GM23338 (cell line): ENCODE measurements at regions not wholly inside any gene's neighbourhood (a gene's known extent, or its start where the extent isn't known, plus 50 kb on each side); places are given as distances from the start of the nearest gene placed in this dataset.
"Not testable (repeated sequence)": the region's sequence is repeated elsewhere in the genome, so short reads cannot be mapped to it uniquely, and the experiment has no call there.

Experiments used
- ATAC-seq: fragments of 200-7000 bp; cut with Tn5 transposase; 3 replicates; pipeline ENCODE4 v1.9.1; 2020
- DNase-seq: peaks from one replicate; pipeline ENCODE4 v3.0.0-alpha.2; 2015; ENCODE audit warnings: low spot score
- H2AFZ ChIP-seq: fragments of 200-600 bp; sonication (generic); 2 replicates; pipeline ENCODE4 v1.8.0; 2016; ENCODE audit warnings: antibody characterized with exemption, mild to moderate bottlenecking, moderate library complexity
- H3F3A ChIP-seq: fragments of 200-600 bp; sonication (generic); replicated peaks from 2 replicates; pipeline ENCODE4 v1.8.0; 2017; ENCODE audit warnings: antibody characterized with exemption, mixed run types, low read depth
- H3K27ac ChIP-seq: fragments of 200-600 bp; sonication (generic); 2 replicates; pipeline ENCODE4 v1.6.1; 2016; ENCODE audit warnings: low read depth
- H3K27me3 ChIP-seq: fragments of 200-600 bp; sonication (generic); 2 replicates; pipeline ENCODE4 v1.8.0; 2016; ENCODE audit warnings: mild to moderate bottlenecking, mixed run types, moderate library complexity; ENCODE audit not compliant: insufficient read depth
- H3K36me3 ChIP-seq: fragments of 200-600 bp; sonication (generic); 2 replicates; pipeline ENCODE4 v1.8.0; 2016; ENCODE audit warnings: mild to moderate bottlenecking; ENCODE audit not compliant: insufficient read depth
- H3K4me1 ChIP-seq: fragments of 200-600 bp; sonication (generic); 2 replicates; pipeline ENCODE4 v1.8.0; 2016; ENCODE audit warnings: mild to moderate bottlenecking, moderate library complexity; ENCODE audit not compliant: insufficient read depth
- H3K4me2 ChIP-seq: fragments of 200-600 bp; sonication (generic); 2 replicates; pipeline ENCODE4 v1.7.1; 2017; ENCODE audit warnings: mixed run types
- H3K4me3 ChIP-seq: fragments of 200-600 bp; sonication (generic); 2 replicates; pipeline ENCODE4 v1.6.1; 2016; ENCODE audit warnings: mixed run types
- H3K79me2 ChIP-seq: fragments of 200-600 bp; sonication (generic); replicated peaks from 2 replicates; pipeline ENCODE4 v1.8.0; 2017; ENCODE audit warnings: mild to moderate bottlenecking; ENCODE audit not compliant: insufficient read depth
- H3K9me2 ChIP-seq: fragments of 200-600 bp; sonication (generic); 2 replicates; pipeline ENCODE4 v1.8.0; 2017; ENCODE audit not compliant: insufficient read depth
- H4K20me1 ChIP-seq: fragments of 200-600 bp; sonication (generic); replicated peaks from 2 replicates; pipeline ENCODE4 v1.8.0; 2017; ENCODE audit warnings: mild to moderate bottlenecking; ENCODE audit not compliant: insufficient read depth
- H3K27ac Mint-ChIP-seq: 2 replicates; pipeline ENCODE4 v1.8.0; 2020; ENCODE audit warnings: inconsistent platforms, mild to moderate bottlenecking, moderate library complexity, mixed read lengths
- H3K27me3 Mint-ChIP-seq: 3 replicates; pipeline ENCODE4 v1.8.0; 2022; ENCODE audit warnings: low read depth, mild to moderate bottlenecking, moderate library complexity, mixed read lengths, inconsistent platforms; ENCODE audit not compliant: insufficient read depth, poor library complexity
- H3K36me3 Mint-ChIP-seq: 3 replicates; pipeline ENCODE4 v1.8.0; 2021; ENCODE audit warnings: low read depth, mild to moderate bottlenecking, inconsistent platforms, moderate library complexity, mixed read lengths
- H3K4me1 Mint-ChIP-seq: 3 replicates; pipeline ENCODE4 v1.8.0; 2020; ENCODE audit warnings: mild to moderate bottlenecking, inconsistent platforms, mixed read lengths
- H3K4me3 Mint-ChIP-seq: 3 replicates; pipeline ENCODE4 v1.8.0; 2021; ENCODE audit warnings: moderate library complexity, mild to moderate bottlenecking, inconsistent platforms, mixed read lengths
- H3K9me3 Mint-ChIP-seq: 3 replicates; pipeline ENCODE4 v1.8.0; 2020; ENCODE audit warnings: moderate library complexity, mild to moderate bottlenecking, inconsistent platforms, mixed read lengths
- CREB1 ChIP-seq: fragments of 250-450 bp; sonication (Bioruptor Pico); IDR thresholded peaks from 2 replicates; pipeline ENCODE4 v1.5.0; 2020; ENCODE audit warnings: low read depth, mild to moderate bottlenecking, moderate library complexity
- EZH2 ChIP-seq: fragments of 200-600 bp; sonication (generic); IDR thresholded peaks from one replicate; pipeline ENCODE4 v1.8.0; 2017; ENCODE audit warnings: antibody characterized with exemption, mild to moderate bottlenecking, low read depth; ENCODE audit not compliant: unreplicated experiment
- EZH2phosphoT487 ChIP-seq: fragments of 200-600 bp; sonication (generic); IDR thresholded peaks from one replicate; pipeline ENCODE4 v1.8.1; 2018; ENCODE audit warnings: antibody characterized with exemption; ENCODE audit not compliant: unreplicated experiment
- JUNB ChIP-seq: IDR thresholded peaks from one replicate; pipeline ENCODE4 v1.6.1; 2016; ENCODE audit warnings: antibody characterized with exemption; ENCODE audit not compliant: unreplicated experiment
- POLR2AphosphoS5 ChIP-seq: IDR thresholded peaks from 2 replicates; pipeline ENCODE4 v1.6.1; 2016; ENCODE audit warnings: antibody characterized with exemption, low read depth
- STAT1 ChIP-seq: IDR thresholded peaks from one replicate; pipeline ENCODE4 v1.6.1; 2016; ENCODE audit warnings: antibody characterized with exemption; ENCODE audit not compliant: unreplicated experiment
- ZNF114 ChIP-seq: fragments of 250-450 bp; sonication (Bioruptor Pico); IDR thresholded peaks from 2 replicates; pipeline ENCODE4 v1.5.0; 2020; ENCODE audit warnings: mild to moderate bottlenecking, moderate library complexity
- ZNF331 ChIP-seq: fragments of 250-450 bp; sonication (Bioruptor Pico); IDR thresholded peaks from 2 replicates; pipeline ENCODE4 v1.5.0; 2020; ENCODE audit warnings: low read depth, mild to moderate bottlenecking, moderate library complexity
- TF ChIP-seq, protein P1 (sequence below): IDR thresholded peaks from one replicate; pipeline ENCODE4 v1.6.1; 2018; ENCODE audit warnings: antibody characterized with exemption; ENCODE audit not compliant: unreplicated experiment
- TF ChIP-seq, protein P2 (sequence below): IDR thresholded peaks from 2 replicates; pipeline ENCODE4 v1.6.1; 2016; ENCODE audit warnings: antibody characterized with exemption
- TF ChIP-seq, protein P3 (sequence below): fragments of 250-450 bp; sonication (Bioruptor Pico); IDR thresholded peaks from 2 replicates; pipeline ENCODE4 v1.5.0; 2020; ENCODE audit warnings: mild to moderate bottlenecking, moderate library complexity

GRCh38 chr6:3978966-3979365 lies 100.0 kb downstream of the FAM217A start:
- not testable (repeated sequence) for H3K4me3 ChIP-seq, H3K9me3 Mint-ChIP-seq, H3K4me2 ChIP-seq, H3K27me3 Mint-ChIP-seq, H3K27ac Mint-ChIP-seq, H3K4me3 Mint-ChIP-seq, H3K79me2 ChIP-seq, H4K20me1 ChIP-seq, H3F3A ChIP-seq, DNase-seq, H3K27me3 ChIP-seq, H3K9me2 ChIP-seq, H3K36me3 ChIP-seq, H2AFZ ChIP-seq, ATAC-seq, H3K27ac ChIP-seq, H3K4me1 ChIP-seq
- Mint-ChIP-seq H3K36me3 (peaks cover 16% of the 10 kb centered on the region), H3K4me1 (peaks cover 11% of the 10 kb centered on the region)

DNA sequence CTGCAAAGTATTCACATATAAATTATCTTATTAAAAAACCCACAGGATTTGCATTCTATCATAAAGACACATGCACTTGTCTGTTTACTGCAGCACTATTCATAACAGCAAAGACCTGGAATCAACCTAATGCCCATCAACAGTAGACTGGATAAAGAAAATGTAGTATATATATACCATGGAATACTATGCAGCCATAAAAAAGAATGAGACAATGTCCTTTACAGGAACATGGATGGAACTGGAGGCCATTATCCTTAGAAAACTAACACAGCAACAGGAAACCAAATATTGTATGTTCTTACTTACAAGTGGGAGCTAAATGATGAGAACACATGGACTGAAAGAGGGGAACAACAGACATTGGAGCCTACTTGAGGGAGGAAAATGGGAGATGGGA lies 97.0 kb downstream of the FAM217A start:
- Histone ChIP-seq H3K4me2 (no peak overlapping the region), H3K79me2 (no peaks in the 10 kb centered on the region), H3F3A (no peaks in the 10 kb centered on the region), H3K4me1 (peaks cover 16% of the 10 kb centered on the region), H3K27ac (no peak overlapping the region), H3K4me3 (no peak overlapping the region), H3K9me2 (no peaks in the 10 kb centered on the region), H3K36me3 (no peaks in the 10 kb centered on the region; the same call in 1 of the 2 replicates), H4K20me1 (no peaks in the 10 kb centered on the region), H2AFZ (no peak overlapping the region), H3K27me3 (no peaks in the 10 kb centered on the region)
- Mint-ChIP-seq H3K27me3 (no peaks in the 10 kb centered on the region), H3K9me3 (no peaks in the 10 kb centered on the region), H3K27ac (no peak overlapping the region), H3K4me1 (peaks cover 20% of the 10 kb centered on the region), H3K36me3 (peaks cover 20% of the 10 kb centered on the region), H3K4me3 (no peak overlapping the region)
- DNase-seq, result no peak
- ATAC-seq, result no peak
- TF ChIP-seq, protein P1, sequence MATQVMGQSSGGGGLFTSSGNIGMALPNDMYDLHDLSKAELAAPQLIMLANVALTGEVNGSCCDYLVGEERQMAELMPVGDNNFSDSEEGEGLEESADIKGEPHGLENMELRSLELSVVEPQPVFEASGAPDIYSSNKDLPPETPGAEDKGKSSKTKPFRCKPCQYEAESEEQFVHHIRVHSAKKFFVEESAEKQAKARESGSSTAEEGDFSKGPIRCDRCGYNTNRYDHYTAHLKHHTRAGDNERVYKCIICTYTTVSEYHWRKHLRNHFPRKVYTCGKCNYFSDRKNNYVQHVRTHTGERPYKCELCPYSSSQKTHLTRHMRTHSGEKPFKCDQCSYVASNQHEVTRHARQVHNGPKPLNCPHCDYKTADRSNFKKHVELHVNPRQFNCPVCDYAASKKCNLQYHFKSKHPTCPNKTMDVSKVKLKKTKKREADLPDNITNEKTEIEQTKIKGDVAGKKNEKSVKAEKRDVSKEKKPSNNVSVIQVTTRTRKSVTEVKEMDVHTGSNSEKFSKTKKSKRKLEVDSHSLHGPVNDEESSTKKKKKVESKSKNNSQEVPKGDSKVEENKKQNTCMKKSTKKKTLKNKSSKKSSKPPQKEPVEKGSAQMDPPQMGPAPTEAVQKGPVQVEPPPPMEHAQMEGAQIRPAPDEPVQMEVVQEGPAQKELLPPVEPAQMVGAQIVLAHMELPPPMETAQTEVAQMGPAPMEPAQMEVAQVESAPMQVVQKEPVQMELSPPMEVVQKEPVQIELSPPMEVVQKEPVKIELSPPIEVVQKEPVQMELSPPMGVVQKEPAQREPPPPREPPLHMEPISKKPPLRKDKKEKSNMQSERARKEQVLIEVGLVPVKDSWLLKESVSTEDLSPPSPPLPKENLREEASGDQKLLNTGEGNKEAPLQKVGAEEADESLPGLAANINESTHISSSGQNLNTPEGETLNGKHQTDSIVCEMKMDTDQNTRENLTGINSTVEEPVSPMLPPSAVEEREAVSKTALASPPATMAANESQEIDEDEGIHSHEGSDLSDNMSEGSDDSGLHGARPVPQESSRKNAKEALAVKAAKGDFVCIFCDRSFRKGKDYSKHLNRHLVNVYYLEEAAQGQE, result no peak
- TF ChIP-seq, protein P2, sequence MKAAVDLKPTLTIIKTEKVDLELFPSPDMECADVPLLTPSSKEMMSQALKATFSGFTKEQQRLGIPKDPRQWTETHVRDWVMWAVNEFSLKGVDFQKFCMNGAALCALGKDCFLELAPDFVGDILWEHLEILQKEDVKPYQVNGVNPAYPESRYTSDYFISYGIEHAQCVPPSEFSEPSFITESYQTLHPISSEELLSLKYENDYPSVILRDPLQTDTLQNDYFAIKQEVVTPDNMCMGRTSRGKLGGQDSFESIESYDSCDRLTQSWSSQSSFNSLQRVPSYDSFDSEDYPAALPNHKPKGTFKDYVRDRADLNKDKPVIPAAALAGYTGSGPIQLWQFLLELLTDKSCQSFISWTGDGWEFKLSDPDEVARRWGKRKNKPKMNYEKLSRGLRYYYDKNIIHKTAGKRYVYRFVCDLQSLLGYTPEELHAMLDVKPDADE, result no peak
- no peak for TF ChIP-seq ZNF331 (CRISPR knock-in tag)
- TF ChIP-seq, protein P3, sequence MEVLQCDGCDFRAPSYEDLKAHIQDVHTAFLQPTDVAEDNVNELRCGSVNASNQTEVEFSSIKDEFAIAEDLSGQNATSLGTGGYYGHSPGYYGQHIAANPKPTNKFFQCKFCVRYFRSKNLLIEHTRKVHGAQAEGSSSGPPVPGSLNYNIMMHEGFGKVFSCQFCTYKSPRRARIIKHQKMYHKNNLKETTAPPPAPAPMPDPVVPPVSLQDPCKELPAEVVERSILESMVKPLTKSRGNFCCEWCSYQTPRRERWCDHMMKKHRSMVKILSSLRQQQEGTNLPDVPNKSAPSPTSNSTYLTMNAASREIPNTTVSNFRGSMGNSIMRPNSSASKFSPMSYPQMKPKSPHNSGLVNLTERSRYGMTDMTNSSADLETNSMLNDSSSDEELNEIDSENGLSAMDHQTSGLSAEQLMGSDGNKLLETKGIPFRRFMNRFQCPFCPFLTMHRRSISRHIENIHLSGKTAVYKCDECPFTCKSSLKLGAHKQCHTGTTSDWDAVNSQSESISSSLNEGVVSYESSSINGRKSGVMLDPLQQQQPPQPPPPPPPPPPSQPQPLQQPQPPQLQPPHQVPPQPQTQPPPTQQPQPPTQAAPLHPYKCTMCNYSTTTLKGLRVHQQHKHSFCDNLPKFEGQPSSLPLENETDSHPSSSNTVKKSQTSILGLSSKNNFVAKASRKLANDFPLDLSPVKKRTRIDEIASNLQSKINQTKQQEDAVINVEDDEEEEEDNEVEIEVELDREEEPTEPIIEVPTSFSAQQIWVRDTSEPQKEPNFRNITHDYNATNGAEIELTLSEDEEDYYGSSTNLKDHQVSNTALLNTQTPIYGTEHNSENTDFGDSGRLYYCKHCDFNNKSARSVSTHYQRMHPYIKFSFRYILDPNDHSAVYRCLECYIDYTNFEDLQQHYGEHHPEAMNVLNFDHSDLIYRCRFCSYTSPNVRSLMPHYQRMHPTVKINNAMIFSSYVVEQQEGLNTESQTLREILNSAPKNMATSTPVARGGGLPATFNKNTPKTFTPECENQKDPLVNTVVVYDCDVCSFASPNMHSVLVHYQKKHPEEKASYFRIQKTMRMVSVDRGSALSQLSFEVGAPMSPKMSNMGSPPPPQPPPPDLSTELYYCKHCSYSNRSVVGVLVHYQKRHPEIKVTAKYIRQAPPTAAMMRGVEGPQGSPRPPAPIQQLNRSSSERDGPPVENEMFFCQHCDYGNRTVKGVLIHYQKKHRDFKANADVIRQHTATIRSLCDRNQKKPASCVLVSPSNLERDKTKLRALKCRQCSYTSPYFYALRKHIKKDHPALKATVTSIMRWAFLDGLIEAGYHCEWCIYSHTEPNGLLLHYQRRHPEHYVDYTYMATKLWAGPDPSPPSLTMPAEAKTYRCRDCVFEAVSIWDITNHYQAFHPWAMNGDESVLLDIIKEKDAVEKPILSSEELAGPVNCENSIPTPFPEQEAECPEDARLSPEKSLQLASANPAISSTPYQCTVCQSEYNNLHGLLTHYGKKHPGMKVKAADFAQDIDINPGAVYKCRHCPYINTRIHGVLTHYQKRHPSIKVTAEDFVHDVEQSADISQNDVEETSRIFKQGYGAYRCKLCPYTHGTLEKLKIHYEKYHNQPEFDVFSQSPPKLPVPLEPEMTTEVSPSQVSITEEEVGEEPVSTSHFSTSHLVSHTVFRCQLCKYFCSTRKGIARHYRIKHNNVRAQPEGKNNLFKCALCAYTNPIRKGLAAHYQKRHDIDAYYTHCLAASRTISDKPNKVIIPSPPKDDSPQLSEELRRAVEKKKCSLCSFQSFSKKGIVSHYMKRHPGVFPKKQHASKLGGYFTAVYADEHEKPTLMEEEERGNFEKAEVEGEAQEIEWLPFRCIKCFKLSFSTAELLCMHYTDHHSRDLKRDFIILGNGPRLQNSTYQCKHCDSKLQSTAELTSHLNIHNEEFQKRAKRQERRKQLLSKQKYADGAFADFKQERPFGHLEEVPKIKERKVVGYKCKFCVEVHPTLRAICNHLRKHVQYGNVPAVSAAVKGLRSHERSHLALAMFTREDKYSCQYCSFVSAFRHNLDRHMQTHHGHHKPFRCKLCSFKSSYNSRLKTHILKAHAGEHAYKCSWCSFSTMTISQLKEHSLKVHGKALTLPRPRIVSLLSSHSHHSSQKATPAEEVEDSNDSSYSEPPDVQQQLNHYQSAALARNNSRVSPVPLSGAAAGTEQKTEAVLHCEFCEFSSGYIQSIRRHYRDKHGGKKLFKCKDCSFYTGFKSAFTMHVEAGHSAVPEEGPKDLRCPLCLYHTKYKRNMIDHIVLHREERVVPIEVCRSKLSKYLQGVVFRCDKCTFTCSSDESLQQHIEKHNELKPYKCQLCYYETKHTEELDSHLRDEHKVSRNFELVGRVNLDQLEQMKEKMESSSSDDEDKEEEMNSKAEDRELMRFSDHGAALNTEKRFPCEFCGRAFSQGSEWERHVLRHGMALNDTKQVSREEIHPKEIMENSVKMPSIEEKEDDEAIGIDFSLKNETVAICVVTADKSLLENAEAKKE (CRISPR knock-in tag), result no peak
- TF ChIP-seq EZH2, result no peak
- no peak for TF ChIP-seq EZH2phosphoT487
- TF ChIP-seq POLR2AphosphoS5, result no peak
- TF ChIP-seq CREB1 (CRISPR knock-in tag), result no peak
- no peak for TF ChIP-seq JUNB
- TF ChIP-seq STAT1, result no peak
- no peak for TF ChIP-seq ZNF114 (CRISPR knock-in tag)
